IPS DF 19.7 (cell line): ENCODE measurements at regions not wholly inside any gene's neighbourhood (a gene's known extent, or its start where the extent isn't known, plus 50 kb on each side); places are given as distances from the start of the nearest gene placed in this dataset.

Experiments
- DNase-seq: peaks from one replicate; pipeline ENCODE4 v3.0.0-alpha.2; 2013; ENCODE audit warnings: low read depth, low spot score

DNA sequence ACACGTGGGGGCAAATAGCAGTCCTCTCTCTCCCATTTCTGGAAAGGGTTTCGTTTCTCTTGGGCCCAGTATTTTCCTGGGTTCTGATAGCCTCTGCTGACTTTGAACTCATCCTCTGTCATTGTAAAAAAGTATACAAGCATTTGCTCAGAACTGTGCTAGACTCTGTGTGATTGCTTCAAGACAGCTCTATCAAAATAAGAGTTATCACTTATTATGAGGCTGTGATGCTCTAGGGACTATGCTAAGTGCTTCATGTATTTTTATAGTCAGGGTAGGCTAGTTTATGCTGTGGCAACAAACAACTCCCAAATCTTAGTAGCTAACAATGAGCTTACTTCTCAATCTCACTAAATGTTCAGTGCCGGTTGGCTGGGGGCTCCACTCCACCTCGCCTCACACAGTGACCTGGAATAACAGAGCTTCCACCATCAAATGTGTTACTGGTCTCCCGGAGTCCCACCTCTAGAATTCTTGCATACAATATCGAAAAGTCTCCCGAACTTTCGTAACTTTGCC lies 110.8 kb upstream of the CDC42EP3 start:
- no peak for DNase-seq

DNA sequence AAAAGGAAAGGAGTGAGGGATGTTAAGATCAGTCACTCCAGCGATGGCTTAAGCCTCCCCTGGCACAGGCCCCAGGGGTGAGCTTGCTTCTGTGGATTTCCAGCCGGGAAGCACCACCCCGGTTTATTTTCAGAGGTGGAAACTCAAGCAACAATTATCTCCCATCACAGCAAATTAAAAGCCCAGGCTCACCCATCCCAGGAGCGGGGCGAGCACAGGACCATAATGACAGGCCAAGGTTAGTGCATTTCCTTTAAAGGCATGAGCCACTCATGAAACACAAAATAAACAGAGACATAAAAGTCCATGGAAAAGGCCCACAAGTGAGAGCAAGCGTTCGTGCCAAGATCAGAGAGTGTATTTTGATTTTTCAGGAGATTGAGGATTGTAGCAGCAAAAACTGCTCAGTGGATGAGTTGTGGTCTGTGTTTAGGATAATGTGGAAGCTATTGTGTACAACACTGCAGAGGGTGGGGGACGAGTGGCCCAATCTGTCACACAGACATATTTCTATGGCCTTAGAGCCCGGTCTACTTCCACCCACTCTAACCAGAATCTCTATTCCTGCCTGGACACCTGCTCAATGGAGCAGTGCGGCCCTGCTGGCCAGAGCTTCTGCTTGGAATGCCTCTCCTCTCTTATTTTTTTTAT lies 111.4 kb upstream of the CDC42EP3 start:
- no peak for DNase-seq

DNA sequence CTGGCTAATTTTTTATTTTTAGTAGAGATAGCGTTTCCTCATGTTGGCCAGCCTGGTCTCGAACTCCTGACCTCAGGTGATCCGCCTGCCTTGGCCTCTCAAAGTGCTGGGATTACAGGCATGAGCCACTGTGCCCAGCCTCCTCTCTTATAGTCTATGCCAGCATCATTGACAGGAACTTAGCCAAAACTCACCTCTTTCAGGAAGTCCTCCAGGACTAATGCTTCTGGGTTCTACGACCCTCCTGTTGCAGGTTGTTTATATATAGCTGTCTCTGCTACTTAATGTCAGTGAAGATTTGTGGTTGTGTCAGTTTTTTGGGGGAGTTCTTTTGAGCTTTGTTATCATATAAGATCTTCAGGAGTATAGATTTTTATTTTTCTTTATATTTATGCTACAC lies 112.1 kb upstream of the CDC42EP3 start:
- no peak for DNase-seq

DNA sequence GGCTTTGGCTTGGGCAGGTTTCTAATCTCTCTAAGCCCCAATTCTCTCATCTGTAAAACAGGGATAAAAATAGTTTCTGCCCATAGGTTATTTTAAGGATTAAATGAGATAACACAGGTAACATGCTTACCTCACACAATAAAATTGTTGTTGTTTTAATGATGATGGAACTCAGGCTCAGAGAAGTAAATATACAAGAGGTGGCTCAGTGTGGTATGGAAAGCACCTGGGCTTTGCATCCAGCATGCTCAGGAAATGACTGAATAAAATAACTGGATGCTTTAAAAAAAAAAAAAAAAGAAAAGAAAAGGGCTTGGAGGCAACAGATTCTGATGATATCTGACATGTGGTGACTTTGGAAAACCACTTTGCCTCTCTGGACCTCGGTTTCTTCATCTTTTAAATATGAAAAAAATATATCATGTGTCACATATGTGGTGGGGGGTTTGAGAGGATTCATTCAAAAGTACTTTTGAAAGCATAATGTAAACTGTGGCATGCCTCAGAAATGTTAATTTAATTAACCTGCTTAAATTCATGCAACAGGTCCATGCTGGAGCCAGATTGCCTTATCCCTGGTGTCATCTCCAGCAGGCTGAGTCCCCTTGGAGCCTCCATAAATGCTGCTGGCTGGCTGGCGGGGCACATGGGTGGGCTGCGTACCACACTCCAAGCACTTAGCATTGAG lies 112.8 kb upstream of the CDC42EP3 start:
- DNase-seq = no peak

DNA sequence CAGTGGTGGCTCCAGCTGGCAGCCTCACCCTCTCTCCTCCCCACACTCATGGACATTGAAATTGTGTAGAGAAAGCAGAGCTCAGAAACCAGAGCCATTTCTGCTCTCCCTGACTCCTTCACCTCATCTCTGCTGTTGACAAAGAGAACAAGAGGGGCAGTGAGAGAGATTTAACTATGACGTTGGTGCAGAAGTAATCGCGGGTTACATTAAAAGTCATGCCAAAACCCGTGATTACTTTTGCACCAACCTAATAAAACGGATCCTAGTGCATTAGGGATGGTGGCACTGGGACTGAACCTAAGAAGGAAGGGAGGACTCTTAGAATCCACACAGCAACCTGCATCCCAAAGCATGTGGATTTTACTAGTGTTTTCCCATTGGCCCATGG lies 113.3 kb upstream of the CDC42EP3 start:
- no peak for DNase-seq

- DNase-seq = no peak
Measured at GRCh38 chr2:37786191-37786698, 114.8 kb upstream of the CDC42EP3 start.

DNA sequence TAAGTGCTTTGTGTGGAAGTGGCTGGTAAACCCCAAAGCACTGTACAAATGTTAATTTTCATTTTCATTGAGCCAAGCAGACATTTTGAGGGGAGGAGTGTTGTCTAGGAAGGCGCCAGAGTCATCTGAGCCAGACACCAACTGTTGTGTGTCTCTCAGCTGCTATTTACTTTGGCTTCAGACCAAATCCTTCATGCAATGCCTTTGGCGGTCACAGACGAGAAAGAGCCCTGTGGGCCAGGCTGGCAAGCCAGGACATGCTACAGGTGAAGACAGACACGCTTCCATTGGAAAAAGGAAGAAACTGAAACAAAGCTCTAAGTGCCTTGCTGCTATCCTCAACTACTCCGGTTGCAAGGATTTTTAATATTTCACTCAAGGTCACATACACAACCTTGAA lies 115.4 kb upstream of the CDC42EP3 start:
- no peak for DNase-seq

GRCh38 chr2:37788602-37789209 lies 117.3 kb upstream of the CDC42EP3 start:
- no peak for DNase-seq

GRCh38 chr2:37790019-37790418 lies 118.6 kb upstream of the CDC42EP3 start:
- no peak for DNase-seq

DNA sequence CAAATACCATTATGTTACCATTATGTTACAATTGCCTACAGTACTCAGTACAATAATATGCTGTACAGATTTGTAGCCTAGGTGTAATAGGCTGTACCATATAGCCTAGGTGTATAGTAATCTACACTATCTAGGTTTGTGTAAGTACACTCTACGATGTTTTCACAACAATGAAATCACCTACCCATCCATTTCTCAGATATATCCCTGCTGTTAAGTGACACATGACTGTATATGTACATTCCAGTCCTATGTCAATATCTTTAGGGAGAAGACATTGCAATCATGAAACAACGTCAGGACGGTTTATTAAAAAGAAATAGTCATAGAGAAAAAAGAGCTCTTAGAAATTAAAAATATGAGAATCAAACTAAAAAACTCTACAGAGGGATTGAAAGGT lies 119.0 kb upstream of the CDC42EP3 start:
- DNase-seq = no peak

- DNase-seq = no peak
Measured at GRCh38 chr2:37792366-37792765, 120.9 kb upstream of the CDC42EP3 start.

- DNase-seq = no peak
Measured at GRCh38 chr2:37793004-37793403, 121.6 kb upstream of the CDC42EP3 start.

- DNase-seq = no peak
Measured at GRCh38 chr2:37794717-37795116, 123.3 kb upstream of the CDC42EP3 start.

DNA sequence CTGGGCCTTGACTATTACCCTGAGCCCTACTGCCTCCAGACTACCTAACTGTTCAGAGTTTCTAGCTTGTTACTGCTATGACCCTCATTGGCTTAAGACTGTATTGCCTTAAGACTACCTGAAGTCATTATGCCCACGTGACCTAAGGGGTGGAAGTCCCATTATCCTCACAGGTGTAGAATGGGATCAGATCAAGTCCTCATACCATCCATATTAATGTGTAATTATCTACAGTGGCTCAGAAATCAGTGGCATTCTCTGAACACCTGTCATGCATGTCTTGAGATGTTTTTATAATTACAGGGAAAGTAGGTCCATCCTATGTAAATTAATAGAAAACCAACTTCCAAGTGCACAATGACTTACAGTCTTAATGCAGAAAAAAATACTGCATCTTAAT lies 124.0 kb upstream of the CDC42EP3 start:
- DNase-seq = no peak

- DNase-seq = no peak
Measured at GRCh38 chr2:37795938-37796337, 124.5 kb upstream of the CDC42EP3 start.

DNA sequence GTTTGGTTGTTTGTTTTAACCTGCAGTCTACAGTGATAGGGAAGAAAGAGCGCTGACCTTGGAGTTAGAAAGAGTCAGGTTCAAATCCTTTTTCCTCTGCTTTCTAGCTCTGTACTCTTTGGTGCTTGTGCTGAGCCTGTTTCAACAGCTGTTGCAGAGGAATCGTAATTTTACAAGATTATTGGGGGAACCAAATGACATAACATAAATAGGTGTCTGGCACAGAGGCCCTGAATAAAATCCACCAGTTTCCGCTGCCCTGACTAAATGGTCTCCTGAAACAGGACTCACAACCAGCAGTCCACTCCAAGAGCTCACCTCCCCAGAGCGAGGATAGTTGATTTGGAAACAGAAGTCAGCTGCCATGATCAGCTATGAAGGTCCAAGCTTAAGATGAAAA lies 125.0 kb upstream of the CDC42EP3 start:
- DNase-seq = no peak

DNA sequence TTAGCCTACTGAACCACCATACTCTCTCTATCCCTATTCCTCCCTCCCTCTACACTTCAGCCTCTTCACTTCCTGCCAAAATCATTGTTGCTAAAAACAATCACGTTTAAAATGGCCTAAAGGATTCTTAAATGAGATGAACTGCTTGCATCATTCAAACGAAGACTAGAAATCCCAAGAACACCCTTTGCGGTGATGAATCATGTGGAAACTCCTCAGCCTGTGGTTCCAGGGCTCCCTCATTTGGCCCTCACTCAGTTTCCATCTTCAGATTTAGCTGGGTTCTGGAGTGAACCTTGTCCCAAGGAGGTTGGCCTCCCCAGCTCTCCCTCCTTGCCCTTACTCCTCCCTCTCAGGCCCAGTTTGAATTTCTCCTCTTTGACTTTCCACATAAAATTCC lies 125.6 kb upstream of the CDC42EP3 start:
- no peak for DNase-seq

DNA sequence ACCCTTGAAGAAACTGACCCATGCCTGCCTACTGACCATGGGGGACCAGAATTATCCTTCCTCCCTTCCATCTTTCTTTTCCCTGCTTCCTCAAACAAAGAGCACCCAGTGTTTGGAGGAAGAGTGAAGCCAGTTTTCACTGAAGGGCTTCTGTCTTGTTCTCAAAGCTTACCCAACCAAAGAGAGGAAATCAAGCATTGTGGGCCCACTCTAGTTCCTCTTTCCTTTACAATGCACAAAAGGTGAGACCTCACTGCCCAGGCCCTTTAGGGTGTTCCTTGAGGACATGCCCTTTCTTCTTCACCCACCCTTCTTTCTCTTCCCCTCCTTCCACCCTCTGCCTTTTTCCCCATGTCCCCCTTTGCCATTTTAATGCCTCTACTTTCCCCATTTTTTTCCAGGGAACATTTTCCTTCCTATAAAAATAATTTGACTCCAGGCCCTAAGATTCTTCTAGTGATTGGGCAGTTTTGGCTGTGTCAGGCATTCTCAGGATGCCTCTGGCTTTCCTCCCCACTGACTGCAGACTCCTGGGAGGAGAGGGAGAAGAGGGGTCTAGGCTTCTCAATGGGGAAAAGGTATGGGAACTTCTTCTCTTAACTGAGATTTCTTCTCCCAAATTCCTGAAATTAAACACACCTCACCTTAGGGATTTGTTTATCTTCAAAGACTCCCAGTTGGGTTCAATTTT lies 126.6 kb upstream of the RMDN2 start:
- no peak for DNase-seq

DNA sequence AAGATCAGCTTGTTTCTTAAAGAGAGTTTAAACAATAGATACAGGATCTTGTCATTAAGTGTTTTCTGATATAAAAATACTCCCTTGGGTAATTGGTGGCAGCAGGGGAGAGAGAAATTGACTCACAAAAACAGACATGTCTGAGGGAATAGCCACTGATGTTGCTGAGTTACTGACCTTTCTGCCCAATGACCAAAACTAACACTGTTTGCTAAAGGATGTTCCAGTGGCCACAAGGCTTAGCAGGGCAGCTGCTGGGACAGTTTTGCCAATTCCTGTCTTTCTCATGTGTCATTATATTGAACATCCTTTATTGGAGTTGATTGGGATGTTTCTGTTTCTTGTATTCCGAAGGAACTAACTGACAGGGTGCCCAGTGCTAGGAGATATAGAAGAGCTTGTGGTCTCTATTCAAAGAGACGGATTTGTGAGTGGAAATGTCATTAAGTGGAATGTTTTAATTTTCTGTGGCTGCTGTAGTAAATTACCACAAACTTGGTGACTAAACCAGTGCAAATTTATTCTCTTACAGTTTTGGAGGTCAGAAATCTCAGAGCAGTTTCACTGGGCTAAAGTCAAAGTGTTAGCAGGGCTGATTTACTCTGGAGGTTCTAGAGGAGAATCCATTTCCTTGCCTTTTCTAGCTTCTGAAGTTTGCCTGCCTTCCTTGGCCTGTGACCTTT lies 124.8 kb upstream of the RMDN2 start:
- no peak for DNase-seq

- no peak for DNase-seq
Measured at GRCh38 chr2:37802211-37802752, 122.8 kb upstream of the RMDN2 start.

DNA sequence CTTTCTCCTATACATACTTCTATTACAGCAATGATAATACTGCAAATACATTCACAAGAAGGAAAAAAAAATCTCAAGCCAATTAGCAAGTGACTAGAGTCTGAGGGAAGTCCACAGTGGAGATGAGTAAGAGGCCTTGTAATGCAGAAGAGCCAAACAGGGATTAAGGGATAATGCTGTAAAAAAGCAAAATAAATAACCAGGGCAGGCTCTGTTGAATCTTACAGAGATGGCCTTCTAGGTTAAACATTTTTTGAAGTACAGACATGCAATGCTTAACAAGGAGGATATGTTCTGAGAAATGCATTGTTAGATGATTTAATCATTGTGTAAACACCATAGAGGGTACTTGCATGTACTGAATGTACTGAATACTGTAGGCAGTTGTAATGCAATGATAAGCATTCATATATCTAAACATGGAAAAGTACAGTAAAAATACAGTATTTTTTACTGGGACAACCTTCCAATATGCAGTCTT lies 122.1 kb upstream of the RMDN2 start:
- DNase-seq = no peak
